H4 (cell line): ENCODE measurements at regions not wholly inside any gene's neighbourhood (a gene's known extent, or its start where the extent isn't known, plus 50 kb on each side); places are given as distances from the start of the nearest gene placed in this dataset.

Experiments used
- DNase-seq: peaks from one replicate; pipeline ENCODE4 v3.0.0-alpha.2; 2015; ENCODE audit warnings: low spot score

DNA sequence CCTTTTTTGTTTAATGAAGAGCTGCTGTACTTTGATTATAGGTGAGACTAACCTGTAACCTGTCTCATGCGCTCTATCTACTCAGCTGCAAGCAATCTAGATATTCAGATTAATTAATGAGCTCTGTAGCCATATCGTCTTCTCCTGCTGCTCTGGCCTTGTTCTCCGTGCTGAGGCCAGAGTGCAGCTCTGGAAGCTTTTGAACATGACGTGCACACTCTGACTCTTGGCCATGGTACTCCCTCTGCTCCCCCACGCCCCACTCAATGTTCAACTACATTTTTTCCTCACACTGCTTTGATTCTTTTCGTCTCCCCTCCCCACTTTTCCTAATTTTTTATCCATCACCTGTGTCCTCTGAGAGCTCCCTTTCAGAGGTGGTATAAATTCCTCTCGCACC, 751.8 kb downstream of the FGF9 start:
- no peak for DNase-seq

DNA sequence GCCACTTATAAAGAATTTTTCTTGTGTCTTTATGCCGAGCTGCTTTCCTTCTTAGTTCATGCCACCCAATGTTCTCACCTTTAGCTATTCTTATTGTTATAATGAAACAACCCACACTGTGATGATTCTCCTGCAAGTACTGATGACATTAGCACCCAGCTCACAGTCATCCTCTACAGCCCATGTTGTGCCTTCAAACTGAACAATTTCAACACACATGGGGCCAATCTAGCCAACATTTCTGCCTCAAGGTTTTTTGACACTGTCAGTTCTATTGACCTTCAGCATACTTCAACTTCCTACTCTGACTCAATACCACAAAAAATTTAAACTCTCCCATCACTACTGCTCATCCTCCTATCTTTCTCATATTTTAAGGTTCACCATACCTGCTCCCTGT, 752.4 kb downstream of the FGF9 start:
- DNase-seq: no peak

DNA sequence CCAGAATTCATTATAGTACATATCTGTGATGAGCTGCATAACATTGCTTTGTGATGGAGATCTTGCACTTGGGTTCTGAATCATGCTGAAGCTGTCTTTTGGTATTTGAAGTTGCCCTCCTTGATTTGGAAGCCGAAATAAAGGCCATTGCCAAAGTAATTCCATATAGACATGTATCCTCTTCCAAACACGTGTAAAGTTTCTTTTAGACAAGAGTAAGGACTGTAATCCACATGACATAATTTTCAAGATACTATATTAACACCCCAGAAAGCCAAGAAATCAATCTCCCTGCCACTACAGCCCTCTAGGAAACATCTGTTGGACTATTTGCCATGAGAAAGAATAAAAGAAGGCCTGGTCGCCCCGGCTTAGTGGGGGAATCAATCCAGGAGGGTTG, 754.2 kb downstream of the FGF9 start:
- DNase-seq: no peak

- DNase-seq: no peak
Measured at GRCh38 chr13:22427066-22427465, 753.7 kb upstream of the SGCG start.

DNA sequence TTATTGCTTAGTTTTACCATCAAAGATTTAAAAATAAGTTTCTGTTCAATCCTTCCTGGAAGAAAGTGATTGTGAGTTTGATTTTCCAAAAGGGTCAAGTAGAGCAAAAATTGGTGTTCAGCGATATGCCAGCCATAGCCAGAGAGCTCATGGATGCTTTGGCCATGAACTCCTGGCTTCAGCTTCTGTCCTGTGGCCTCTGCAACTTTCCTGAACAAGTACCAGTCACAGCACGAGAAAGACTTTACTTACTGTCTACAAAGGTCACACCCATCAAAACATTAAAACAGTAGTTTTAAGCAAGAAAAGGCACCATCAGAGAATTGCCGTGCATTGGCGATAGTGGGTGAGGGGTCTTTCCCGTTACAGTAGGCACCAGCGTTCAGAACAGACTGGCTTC, 753.0 kb upstream of the SGCG start:
- DNase-seq: no peak

DNA sequence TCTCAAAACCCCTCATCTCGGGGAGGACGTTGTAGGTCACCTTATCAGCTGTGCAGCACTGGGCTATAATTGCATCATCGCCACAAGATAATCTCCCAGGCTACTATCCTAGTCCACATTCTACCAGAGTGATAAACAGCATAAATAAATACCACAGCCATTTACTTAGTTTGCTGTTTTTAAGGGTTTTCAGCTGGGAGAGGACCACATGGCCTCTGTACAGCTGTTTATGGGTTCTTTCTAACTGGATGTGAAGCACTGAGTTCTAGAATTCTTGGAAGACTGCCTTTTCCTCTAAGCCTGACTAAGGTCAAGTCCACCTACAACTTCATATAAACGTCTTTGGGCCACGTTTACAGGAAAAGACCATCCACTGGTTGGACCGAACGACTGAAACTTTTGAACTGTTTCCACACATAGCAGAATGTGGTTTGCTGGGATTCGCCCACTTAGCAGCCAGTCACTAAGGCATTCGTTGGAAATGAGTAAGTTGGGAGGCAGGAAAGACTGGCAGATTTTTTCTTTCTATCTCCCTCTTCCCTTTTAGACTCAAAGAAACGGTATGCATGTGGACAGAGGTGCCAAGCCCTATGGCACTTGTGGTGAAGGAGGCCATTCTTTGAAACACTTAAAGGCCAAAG, 752.5 kb upstream of the SGCG start:
- DNase-seq: peak; percentile 14

- no peak for DNase-seq
Measured at GRCh38 chr13:22432690-22433089, 748.1 kb upstream of the SGCG start.

- DNase-seq: no peak
Measured at GRCh38 chr13:22447132-22447886, 733.5 kb upstream of the SGCG start.

DNA sequence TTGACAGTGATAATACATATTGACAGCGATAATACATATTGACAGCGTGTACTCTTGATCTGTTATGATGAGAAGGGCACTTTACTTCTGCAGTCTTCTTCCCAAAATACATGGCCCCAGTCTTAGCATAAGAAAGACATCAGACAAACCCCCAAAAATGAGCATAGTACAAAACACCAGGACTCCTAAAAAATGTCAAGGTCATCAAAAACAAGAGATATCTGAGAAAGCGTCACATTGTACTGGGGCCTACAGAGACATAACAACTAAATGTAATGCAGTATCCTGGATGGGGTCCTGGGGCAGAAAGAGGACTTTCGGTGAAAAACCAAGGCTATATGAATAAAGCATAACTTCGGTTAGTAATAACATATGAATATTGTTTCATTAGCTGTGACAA, 731.5 kb upstream of the SGCG start:
- DNase-seq: no peak

GRCh38 chr13:22451327-22451741, 729.4 kb upstream of the SGCG start:
- peak; percentile 39 for DNase-seq

DNA sequence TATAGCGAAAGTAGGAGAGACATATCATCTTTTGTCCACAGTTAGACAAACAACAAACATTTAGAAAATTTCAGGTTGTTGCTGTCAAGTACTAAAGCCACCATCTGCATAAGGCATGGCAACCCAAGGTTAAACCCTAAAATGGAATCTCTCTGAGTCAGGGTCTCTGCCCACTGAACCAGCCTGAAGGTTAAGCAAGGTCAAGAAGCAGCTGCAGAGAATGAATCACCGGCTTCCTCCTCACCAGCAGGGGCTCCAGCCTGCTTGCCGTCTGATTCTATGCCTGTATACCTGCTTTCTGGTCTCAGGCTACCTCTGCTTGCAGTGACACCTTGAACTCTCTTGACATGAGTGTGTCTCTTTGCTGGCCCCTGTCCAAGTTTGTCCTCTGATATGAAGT, 726.2 kb upstream of the SGCG start:
- DNase-seq: no peak

DNA sequence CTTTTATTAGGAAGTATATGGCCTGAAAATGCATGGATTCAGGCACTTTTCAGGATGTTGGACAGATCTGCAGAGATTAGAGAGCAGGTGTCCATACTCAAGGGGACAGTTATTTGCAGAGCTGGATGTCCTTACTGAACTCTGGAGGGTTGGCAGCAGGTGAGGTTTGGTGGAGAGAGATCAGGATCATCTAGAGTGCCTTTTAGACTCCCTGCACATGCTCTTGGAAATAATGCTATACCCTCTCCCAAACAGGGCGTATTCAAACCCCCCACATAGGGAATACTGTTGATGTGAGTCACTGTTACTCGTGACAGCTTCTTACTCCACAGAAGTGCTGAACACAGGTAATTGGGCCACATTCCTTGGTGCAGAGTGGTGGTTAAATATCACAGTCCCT, 725.7 kb upstream of the SGCG start:
- DNase-seq: no peak

- DNase-seq: no peak
Measured at GRCh38 chr13:22461854-22462490, 718.8 kb upstream of the SGCG start.

DNA sequence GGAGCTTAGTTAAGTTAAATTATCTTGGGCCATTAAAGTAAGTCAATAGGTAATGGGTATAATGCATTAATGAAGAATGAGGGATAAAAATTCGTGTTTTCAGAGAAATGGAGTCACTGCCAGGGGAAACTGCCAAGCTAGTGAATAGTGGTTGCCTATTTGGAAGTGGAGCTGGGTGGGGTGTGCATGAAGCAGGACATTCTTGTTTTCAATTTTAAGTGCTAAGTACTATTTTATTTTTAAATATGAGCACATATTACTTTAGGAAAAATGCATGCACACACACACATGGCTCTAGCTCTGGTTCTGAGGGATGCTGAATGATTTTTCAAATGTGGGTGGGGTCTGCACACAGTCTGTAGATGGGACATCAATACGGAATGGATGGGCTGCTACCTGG, 717.7 kb upstream of the SGCG start:
- DNase-seq: no peak

- DNase-seq: no peak
Measured at GRCh38 chr13:22468045-22468444, 712.7 kb upstream of the SGCG start.

DNA sequence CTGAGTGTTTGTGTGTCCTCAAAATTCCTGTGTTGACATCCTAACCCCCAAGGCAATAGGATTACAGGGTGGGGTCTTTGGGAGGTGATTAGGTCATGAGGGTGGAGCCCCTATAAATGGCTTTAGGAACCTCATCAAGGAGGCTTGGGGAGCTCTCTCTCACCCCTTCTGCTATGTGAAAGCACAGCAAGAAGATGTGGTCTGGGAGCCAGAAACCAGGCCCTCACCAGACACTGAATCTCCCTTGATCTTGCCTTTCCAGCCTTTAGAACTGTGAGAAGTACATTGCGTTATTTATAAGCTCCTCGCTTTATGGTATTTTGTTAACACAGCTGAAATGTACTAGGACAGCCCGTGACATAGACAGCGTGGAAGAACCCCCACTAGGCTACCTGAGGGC, 712.0 kb upstream of the SGCG start:
- DNase-seq: no peak

DNA sequence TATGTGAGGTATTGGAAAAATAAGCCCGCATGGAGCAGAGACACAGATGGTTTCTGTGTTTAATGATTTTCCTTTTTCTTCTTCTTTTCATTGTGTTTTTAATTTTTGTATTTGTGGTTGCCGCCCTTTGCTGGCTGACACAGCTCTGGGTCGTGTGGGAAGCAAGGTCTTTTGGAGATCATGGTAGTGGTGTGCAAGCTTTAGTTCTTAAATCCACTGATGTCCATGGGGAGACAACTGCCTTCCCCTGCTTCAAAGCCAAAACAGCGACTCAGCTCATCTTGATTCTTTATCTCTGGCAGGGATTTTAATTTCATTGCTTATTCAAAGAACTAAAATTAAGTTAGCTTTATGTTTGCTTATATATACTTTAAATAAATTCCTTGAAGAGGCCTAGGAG, 711.3 kb upstream of the SGCG start:
- DNase-seq: no peak

GRCh38 chr13:22470075-22470474, 710.7 kb upstream of the SGCG start:
- DNase-seq: no peak

GRCh38 chr13:22482496-22483000, 698.2 kb upstream of the SGCG start:
- no peak for DNase-seq

- no peak for DNase-seq
Measured at GRCh38 chr13:22483276-22483675, 697.5 kb upstream of the SGCG start.

DNA sequence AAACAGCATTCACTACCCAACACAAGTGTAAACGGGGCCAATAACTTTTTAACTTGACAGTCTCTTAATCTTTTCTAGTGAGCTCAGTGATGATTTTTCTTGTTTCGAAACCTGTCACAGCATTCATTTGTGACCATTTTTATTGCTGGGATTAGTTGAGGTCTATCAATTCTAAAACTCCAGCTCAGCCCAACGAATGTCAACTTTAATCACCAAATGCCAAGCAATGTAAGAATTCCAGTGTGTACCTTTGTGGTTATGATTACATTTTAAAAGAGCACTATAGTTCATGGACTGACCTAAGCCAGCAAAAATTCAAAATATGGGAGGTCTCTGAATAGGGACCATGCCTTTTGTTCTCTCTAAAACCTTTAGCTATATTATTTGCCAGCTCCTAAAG, 694.3 kb upstream of the SGCG start:
- no peak for DNase-seq

DNA sequence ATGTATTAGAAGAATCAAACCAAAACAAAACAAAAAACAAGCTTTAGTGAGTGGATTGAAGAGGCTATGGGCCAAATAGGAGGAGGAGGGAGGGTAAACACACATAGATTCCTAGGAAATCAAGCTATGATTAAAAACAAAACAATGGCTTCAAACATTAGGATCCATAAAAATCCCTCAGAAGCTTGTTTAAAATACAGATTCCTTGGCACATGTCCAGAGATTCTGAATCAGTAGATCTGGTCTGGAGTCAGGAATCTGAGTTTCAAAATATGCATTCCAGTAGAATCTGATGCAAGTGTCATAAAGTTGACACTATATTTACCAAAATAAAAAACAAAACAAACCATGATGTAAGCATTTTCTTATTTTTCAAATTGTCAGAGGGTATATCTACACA, 692.8 kb upstream of the SGCG start:
- no peak for DNase-seq

GRCh38 chr13:22489771-22490170, 691.0 kb upstream of the SGCG start:
- DNase-seq: no peak
